ENCODE measurements at regions not wholly inside any gene's neighbourhood (a gene's known extent, or its start where the extent isn't known, plus 50 kb on each side); places are given as distances from the start of the nearest gene placed in this dataset.

DNA sequence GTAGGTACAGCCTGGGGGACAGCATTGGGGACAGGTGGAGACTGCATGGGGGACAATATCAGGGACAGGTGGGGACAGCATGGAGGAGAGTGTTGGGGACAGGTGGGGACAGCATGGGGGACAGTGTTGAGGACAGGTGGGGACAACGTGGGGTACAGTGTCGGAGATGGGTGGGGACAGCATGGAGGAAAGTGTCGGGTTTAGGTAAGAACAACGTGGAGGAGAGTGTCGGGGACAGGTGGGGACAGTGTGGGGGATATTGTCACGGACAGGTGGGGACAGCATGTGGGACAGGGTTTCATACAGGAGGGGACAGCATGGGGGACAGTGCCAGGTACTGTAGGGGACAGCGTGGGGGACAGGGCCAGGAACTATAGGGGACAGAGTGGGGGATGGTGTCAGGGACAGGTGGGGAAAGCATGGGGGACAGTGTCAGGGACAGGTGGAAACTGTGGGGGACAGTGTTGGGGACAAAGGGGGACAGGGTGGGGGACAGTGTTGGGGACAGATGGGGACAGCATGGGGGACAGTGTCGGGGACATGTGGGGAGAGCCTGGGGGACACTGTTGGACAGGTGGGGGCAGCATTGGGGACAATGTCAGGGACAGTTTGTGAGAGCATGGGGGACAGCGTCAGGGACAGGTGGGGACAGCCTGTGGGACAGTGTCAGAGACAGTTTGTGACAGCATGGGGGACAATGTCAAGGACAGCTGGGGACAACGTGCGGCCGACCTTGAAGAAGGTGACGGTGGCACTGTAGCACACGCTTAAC, 213.1 kb downstream of the TMEM121 start:
- TF ChIP-seq NFIC (IDR thresholded peaks at IDR 0.05): no peak
- TF ChIP-seq, protein P1, sequence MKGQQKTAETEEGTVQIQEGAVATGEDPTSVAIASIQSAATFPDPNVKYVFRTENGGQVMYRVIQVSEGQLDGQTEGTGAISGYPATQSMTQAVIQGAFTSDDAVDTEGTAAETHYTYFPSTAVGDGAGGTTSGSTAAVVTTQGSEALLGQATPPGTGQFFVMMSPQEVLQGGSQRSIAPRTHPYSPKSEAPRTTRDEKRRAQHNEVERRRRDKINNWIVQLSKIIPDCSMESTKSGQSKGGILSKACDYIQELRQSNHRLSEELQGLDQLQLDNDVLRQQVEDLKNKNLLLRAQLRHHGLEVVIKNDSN (IDR thresholded peaks at IDR 0.05): no peak
- TF ChIP-seq TAF1 (IDR thresholded peaks at IDR 0.05; ENCODE audit: low read depth): no peak
- TF ChIP-seq FOXM1 (IDR thresholded peaks at IDR 0.05; ENCODE audit: borderline replicate concordance, low read depth): no peak
- no peak for TF ChIP-seq CREB1 (IDR thresholded peaks at IDR 0.05; ENCODE audit: low read depth)
- TF ChIP-seq TEAD4 (IDR thresholded peaks at IDR 0.05): no peak
- no peak for TF ChIP-seq EP300 (IDR thresholded peaks at IDR 0.05; ENCODE audit: borderline replicate concordance)
- no peak for TF ChIP-seq CEBPB (IDR thresholded peaks at IDR 0.05)
- no peak for TF ChIP-seq REST (IDR thresholded peaks at IDR 0.05; ENCODE audit: low read depth)
- no peak for TF ChIP-seq ZBTB7A (IDR thresholded peaks at IDR 0.05; ENCODE audit: low read depth)
- no peak for TF ChIP-seq YY1 (IDR thresholded peaks at IDR 0.05; ENCODE audit: low read depth)
- TF ChIP-seq TCF12 (IDR thresholded peaks at IDR 0.05; ENCODE audit: low read depth): no peak

DNA sequence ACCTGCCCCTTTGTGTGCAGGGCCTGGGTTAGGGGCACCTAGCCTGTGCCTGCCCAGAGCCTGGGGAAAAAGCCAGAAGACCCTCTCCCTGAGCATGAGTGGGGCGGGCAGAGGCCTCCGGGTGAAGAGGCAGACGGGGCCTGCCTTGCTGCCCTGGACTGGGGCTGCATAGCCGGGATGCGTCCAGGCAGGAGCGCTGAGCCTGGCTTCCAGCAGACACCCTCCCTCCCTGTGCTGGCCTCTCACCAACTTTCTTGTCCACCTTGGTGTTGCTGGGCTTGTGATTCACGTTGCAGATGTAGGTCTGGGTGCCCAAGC, 216.1 kb downstream of the TMEM121 start:
- no peak for TF ChIP-seq CREB1 (IDR thresholded peaks at IDR 0.05; ENCODE audit: low read depth)
- TF ChIP-seq, protein P2, sequence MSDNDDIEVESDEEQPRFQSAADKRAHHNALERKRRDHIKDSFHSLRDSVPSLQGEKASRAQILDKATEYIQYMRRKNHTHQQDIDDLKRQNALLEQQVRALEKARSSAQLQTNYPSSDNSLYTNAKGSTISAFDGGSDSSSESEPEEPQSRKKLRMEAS (IDR thresholded peaks at IDR 0.05): no peak
- TF ChIP-seq YY1 (IDR thresholded peaks at IDR 0.05; ENCODE audit: low read depth): no peak
- no peak for TF ChIP-seq TCF12 (IDR thresholded peaks at IDR 0.05; ENCODE audit: low read depth)
- TF ChIP-seq TEAD4 (IDR thresholded peaks at IDR 0.05): no peak
- TF ChIP-seq FOXM1 (IDR thresholded peaks at IDR 0.05; ENCODE audit: borderline replicate concordance, low read depth): no peak
- no peak for TF ChIP-seq TAF1 (IDR thresholded peaks at IDR 0.05; ENCODE audit: low read depth)
- TF ChIP-seq, protein P1 (IDR thresholded peaks at IDR 0.05): no peak
- TF ChIP-seq EP300 (IDR thresholded peaks at IDR 0.05; ENCODE audit: borderline replicate concordance): no peak

DNA sequence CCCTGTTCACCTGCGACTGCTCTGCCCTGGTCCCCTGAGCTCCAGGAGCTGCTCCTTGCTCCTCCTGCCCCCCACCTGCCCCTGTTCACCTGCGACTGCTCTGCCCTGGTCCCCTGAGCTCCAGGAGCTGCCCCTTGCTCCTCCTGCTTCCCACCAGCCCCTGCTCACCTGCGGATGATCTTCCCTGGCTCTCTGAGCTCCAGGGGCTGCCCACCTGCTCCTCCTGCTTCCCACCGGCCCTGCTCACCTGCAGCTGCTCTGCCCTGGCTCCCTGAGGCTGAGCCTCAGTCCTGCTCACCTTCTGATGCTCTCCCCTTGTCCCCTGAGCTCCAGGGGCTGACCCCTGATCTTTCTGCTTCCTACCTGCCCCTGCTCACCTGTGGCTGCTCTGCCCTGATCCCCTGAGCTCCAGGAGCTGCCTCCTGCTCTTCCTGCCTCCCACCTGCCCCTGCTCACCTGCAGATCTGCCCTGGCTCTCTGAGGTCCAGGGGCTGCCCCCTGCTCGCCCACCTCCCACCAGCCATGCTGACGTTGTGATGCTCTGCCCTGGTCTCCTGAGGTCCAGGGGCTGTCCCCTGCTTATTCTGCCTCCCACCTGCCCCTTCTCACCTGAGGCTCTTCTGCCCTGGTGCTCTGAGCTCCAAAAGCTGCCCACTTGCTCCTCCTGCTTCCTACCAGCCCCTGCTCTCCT, 219.2 kb downstream of the TMEM121 start:
- TF ChIP-seq ZBTB7A (IDR thresholded peaks at IDR 0.05; ENCODE audit: low read depth): no peak
- TF ChIP-seq REST (IDR thresholded peaks at IDR 0.05; ENCODE audit: low read depth): no peak
- TF ChIP-seq EGR1 (IDR thresholded peaks at IDR 0.05): no peak
- no peak for TF ChIP-seq TAF1 (IDR thresholded peaks at IDR 0.05; ENCODE audit: low read depth)
- TF ChIP-seq CREB1 (IDR thresholded peaks at IDR 0.05; ENCODE audit: low read depth): no peak
- TF ChIP-seq CEBPB (IDR thresholded peaks at IDR 0.05): no peak
- no peak for TF ChIP-seq YY1 (IDR thresholded peaks at IDR 0.05; ENCODE audit: low read depth)

DNA sequence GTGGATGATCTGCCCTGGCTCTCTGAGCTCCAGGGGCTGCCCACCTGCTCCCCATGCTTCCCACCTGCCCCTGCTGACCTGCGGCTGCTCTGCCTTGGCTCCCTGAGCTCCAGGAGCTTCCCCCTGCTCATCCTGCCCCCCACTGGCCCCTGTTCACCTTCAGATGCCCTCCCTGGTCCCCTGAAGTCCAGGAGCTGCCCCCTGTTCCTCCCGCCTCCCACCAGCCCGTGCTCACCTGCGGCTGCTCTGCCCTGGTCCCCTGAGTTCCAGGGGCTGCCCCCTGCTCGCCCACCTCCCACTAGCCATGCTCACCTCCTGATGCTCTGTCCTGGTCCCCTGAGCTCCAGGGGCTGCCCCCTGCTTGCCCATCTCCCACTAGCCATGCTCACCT, 219.7 kb downstream of the TMEM121 start:
- TF ChIP-seq YY1 (IDR thresholded peaks at IDR 0.05; ENCODE audit: low read depth): no peak
- TF ChIP-seq FOXM1 (IDR thresholded peaks at IDR 0.05; ENCODE audit: borderline replicate concordance, low read depth): no peak
- TF ChIP-seq TAF1 (IDR thresholded peaks at IDR 0.05; ENCODE audit: low read depth): no peak
- TF ChIP-seq CREB1 (IDR thresholded peaks at IDR 0.05; ENCODE audit: low read depth): no peak
- no peak for TF ChIP-seq NFIC (IDR thresholded peaks at IDR 0.05)
- TF ChIP-seq TCF12 (IDR thresholded peaks at IDR 0.05; ENCODE audit: low read depth): no peak
- TF ChIP-seq, protein P2 (IDR thresholded peaks at IDR 0.05): no peak
- TF ChIP-seq CEBPB (IDR thresholded peaks at IDR 0.05): no peak
- TF ChIP-seq EP300 (IDR thresholded peaks at IDR 0.05; ENCODE audit: borderline replicate concordance): no peak
- no peak for TF ChIP-seq RAD21 (IDR thresholded peaks at IDR 0.05; ENCODE audit: low read depth)
- no peak for TF ChIP-seq TEAD4 (IDR thresholded peaks at IDR 0.05)
- TF ChIP-seq EGR1 (IDR thresholded peaks at IDR 0.05): no peak

- TF ChIP-seq REST (IDR thresholded peaks at IDR 0.05; ENCODE audit: low read depth): peak; percentile 72
Measured at GRCh38 chr14:105746800-105747502, 220.6 kb downstream of the TMEM121 start.
